M059J (cell line): ENCODE measurements at regions not wholly inside any gene's neighbourhood (a gene's known extent, or its start where the extent isn't known, plus 50 kb on each side); places are given as distances from the start of the nearest gene placed in this dataset.

Source experiments
- DNase-seq: peaks from one replicate; pipeline ENCODE4 v3.0.0-alpha.2; 2012; ENCODE audit warnings: low read depth

GRCh38 chr5:142378737-142379634 lies 54.2 kb upstream of the SPRY4 start:
- DNase-seq = no peak

GRCh38 chr5:142375944-142376411 lies 51.2 kb upstream of the SPRY4 start:
- no peak for DNase-seq
